Activated CD4-positive, alpha-beta T cell treated with anti-CD3 and anti-CD28 coated beads, Interleukin-2, amount 10 ng/mL, durations not matched to agents 24 days and 14 days (primary cell): ENCODE measurements at regions not wholly inside any gene's neighbourhood (a gene's known extent, or its start where the extent isn't known, plus 50 kb on each side); places are given as distances from the start of the nearest gene placed in this dataset.
A peak's percentile ranks its signal among the peaks of the same experiment; 100 is the strongest.
"Not testable (repeated sequence)": the region's sequence is repeated elsewhere in the genome, so short reads cannot be mapped to it uniquely, and the experiment has no call there.

Experiments used
- DNase-seq: peaks from one replicate; pipeline ENCODE4 v3.0.0; 2022
- H3K27ac Mint-ChIP-seq: one replicate; pipeline ENCODE4 v1.8.0; 2022; ENCODE audit warnings: mild to moderate bottlenecking, mixed read lengths
- H3K27me3 Mint-ChIP-seq: one replicate; pipeline ENCODE4 v1.8.0; 2022; ENCODE audit warnings: mixed read lengths
- H3K36me3 Mint-ChIP-seq: one replicate; pipeline ENCODE4 v1.8.0; 2022; ENCODE audit warnings: low read depth, mild to moderate bottlenecking, mixed read lengths
- H3K4me1 Mint-ChIP-seq: one replicate; pipeline ENCODE4 v1.8.0; 2021; ENCODE audit warnings: mixed read lengths
- H3K4me3 Mint-ChIP-seq: one replicate; pipeline ENCODE4 v1.8.0; 2022; ENCODE audit warnings: mild to moderate bottlenecking, moderate library complexity, mixed read lengths
- H3K9me3 Mint-ChIP-seq: one replicate; pipeline ENCODE4 v1.8.0; 2021; ENCODE audit warnings: mixed read lengths
- intact Hi-C: fragments of 100-400 bp; cut with micrococcal nuclease; formaldehyde crosslinking; loops from one replicate; pipeline ENCODE4 v1.15.1; 2023

- no peaks in the 10 kb centered on the region for H3K4me1 Mint-ChIP-seq
- H3K4me3 Mint-ChIP-seq = no peak overlapping the region
- DNase-seq = peak; percentile 34
- H3K27me3 Mint-ChIP-seq = no peaks in the 10 kb centered on the region
- no peaks in the 10 kb centered on the region for H3K9me3 Mint-ChIP-seq
- no peak overlapping the region for H3K27ac Mint-ChIP-seq
- H3K36me3 Mint-ChIP-seq = no peaks in the 10 kb centered on the region
- intact Hi-C loops = no loop called here
Measured at GRCh38 chr13:111668451-111668850, 348.0 kb downstream of the TEX29 start.

GRCh38 chr13:111672198-111672597, 351.8 kb downstream of the TEX29 start:
- H3K36me3 Mint-ChIP-seq, H3K27me3 Mint-ChIP-seq, H3K9me3 Mint-ChIP-seq, H3K4me1 Mint-ChIP-seq, H3K27ac Mint-ChIP-seq, DNase-seq, intact Hi-C loops, H3K4me3 Mint-ChIP-seq: not testable (repeated sequence)

- H3K4me1 Mint-ChIP-seq, H3K27ac Mint-ChIP-seq, H3K9me3 Mint-ChIP-seq, intact Hi-C loops, H3K4me3 Mint-ChIP-seq, H3K27me3 Mint-ChIP-seq, DNase-seq, H3K36me3 Mint-ChIP-seq: not testable (repeated sequence)
Measured at GRCh38 chr13:111678120-111678882, 357.9 kb downstream of the TEX29 start.

GRCh38 chr13:111679645-111680044, 359.2 kb downstream of the TEX29 start:
- H3K4me3 Mint-ChIP-seq, H3K27me3 Mint-ChIP-seq, intact Hi-C loops, DNase-seq, H3K4me1 Mint-ChIP-seq, H3K36me3 Mint-ChIP-seq, H3K27ac Mint-ChIP-seq, H3K9me3 Mint-ChIP-seq: not testable (repeated sequence)

GRCh38 chr13:111680100-111680499, 359.7 kb downstream of the TEX29 start:
- not testable (repeated sequence) for H3K4me1 Mint-ChIP-seq, H3K4me3 Mint-ChIP-seq

GRCh38 chr13:111692028-111692427, 371.6 kb downstream of the TEX29 start:
- not testable (repeated sequence) for H3K27me3 Mint-ChIP-seq
- DNase-seq = peak; percentile 1

More at GRCh38 chr13:111680100-111680499, 359.7 kb downstream of the TEX29 start:
- intact Hi-C loops, H3K27me3 Mint-ChIP-seq, H3K9me3 Mint-ChIP-seq, DNase-seq, H3K36me3 Mint-ChIP-seq, H3K27ac Mint-ChIP-seq: not testable (repeated sequence)

GRCh38 chr13:111696121-111696520, 370.8 kb upstream of the SOX1 start:
- H3K4me3 Mint-ChIP-seq, H3K9me3 Mint-ChIP-seq, H3K4me1 Mint-ChIP-seq, H3K36me3 Mint-ChIP-seq, H3K27me3 Mint-ChIP-seq, DNase-seq, H3K27ac Mint-ChIP-seq, intact Hi-C loops: not testable (repeated sequence)

More at GRCh38 chr13:111692028-111692427, 371.6 kb downstream of the TEX29 start:
- H3K27ac Mint-ChIP-seq, H3K4me3 Mint-ChIP-seq, H3K36me3 Mint-ChIP-seq, H3K4me1 Mint-ChIP-seq, H3K9me3 Mint-ChIP-seq, intact Hi-C loops: not testable (repeated sequence)

- H3K4me3 Mint-ChIP-seq, H3K27me3 Mint-ChIP-seq, intact Hi-C loops, H3K36me3 Mint-ChIP-seq, H3K9me3 Mint-ChIP-seq, H3K4me1 Mint-ChIP-seq, DNase-seq, H3K27ac Mint-ChIP-seq: not testable (repeated sequence)
Measured at GRCh38 chr13:111702059-111702458, 364.9 kb upstream of the SOX1 start.
